GM13977 (cell line): ENCODE measurements at regions not wholly inside any gene's neighbourhood (a gene's known extent, or its start where the extent isn't known, plus 50 kb on each side); places are given as distances from the start of the nearest gene placed in this dataset.
A peak's percentile ranks its signal among the peaks of the same experiment; 100 is the strongest.
"Not testable (repeated sequence)": the region's sequence is repeated elsewhere in the genome, so short reads cannot be mapped to it uniquely, and the experiment has no call there.

ENCODE experiments used
- DNase-seq: peaks from one replicate; pipeline ENCODE4 v3.0.0; 2012; ENCODE audit warnings: low spot score
- in situ Hi-C: fragments of 300-500 bp; cut with MboI; formaldehyde crosslinking; loops from one replicate; pipeline ENCODE4 v1.12.0; 2022; ENCODE audit warnings: low sequenced_read_pairs, low pct_unique_long_range_greater_than_20kb, mixed read lengths, inconsistent platforms; ENCODE audit not compliant: unreplicated experiment

DNA sequence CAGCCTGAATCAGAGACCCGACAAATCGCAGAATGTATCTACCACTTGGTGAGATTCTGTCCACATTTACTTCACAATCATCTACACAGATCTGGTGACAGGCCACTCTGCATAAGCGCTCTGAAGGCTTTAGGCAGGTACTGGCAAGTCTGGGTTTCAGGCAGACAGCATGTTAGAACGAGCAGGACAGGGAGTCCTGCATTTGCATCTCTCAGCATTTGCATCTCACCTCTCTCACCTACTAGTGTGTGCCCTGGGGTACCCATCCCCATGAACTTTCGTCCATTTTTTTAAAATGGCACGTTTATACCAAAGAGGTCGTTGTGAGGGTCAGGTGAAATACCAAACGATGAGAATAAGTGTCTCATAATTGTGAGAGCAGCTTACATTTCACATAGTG, 108.2 kb downstream of the SPATA31A1 start:
- DNase-seq, in situ Hi-C loops: not testable (repeated sequence)

DNA sequence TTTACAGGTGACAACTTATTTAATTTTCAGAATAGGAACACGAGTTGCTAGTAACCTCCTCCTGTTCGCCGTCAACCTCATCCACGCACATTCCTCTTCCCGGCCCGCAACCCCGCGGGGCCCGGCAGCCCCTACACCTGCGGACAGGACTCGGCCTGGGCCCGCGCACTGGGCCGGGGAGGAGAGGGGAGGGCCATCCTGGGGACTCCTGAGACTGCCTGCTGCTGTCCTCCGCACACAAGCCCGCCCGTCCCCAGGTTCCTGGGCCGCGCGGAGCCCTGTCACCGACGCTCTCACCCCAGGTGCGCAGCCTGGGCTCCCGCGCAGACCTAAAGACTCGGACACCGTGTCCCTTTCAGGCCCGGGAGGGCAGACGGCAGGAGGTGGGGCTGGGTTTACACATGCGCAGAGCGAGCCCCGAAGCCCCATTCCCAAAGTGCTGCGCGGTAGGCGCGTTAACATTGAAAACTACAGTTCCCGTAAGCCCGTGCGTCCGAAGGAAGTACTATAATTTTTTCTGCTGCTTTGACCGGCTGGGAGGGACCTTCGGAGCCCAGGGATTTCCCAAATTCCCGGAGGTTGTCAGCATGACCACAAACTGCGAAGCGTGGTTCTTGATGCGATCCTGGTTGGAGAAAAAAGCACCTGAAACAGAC, 108.8 kb downstream of the SPATA31A1 start:
- DNase-seq, in situ Hi-C loops: not testable (repeated sequence)

DNA sequence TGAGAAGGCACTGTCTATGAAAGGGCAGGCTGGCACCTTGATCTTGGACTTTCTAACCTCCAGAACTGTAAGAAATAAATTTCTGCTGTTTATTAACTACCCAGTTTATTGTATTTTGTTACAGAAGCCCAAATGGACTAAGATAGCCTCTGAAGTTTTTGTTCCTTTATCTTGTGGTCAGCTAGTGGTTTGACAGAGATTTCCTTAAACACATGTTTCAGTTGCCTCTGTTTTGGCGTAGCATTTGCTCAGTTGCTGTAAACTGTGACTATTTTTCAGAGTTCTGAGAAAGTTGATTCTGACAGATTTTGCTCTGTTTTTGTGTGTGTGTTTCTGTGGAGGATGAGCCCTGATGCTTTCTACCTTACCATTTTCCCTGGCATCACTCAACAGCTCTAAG, 119.0 kb downstream of the SPATA31A1 start:
- in situ Hi-C loops, DNase-seq: not testable (repeated sequence)

DNA sequence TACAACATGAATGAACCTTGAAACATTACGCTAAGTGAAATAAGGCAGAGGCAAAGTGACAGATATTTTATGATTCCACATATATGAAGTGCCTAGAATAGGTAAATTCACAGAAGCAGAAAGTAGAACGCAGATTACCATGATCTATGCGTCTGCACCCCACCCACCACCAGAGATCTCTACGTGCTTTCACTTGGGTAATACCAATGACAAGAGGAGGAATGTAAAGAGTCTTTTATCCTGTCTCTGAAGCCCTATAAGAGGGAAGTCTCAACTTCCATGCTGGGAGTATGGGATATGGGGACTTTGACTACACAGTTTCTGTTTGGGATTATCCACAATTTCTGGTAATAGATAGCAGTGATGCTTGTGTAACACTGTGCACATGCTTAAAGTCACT, 127.6 kb downstream of the SPATA31A1 start:
- in situ Hi-C loops: not testable (repeated sequence)

DNA sequence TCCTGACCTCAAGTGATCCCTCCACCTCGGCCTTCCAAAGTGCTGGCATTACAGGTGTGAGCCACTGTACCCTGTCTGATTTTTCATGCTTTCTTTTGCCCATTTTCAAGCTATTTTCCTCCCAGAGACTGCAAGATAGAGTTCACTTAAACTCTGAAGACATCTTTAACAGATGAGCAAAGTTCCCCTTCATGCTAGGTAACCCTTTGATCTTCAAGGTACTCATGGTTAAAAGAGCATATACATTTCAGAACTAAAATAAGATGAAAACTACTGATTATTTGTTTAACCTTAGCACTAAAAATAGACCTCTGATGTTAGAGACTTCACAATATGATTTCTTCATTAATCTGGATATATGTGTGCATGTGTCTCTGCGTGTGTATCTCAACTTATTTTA, 128.4 kb downstream of the SPATA31A1 start:
- peak; percentile 3 for DNase-seq
- in situ Hi-C loops: not testable (repeated sequence)

More for the DNA sequence above, 127.6 kb downstream of the SPATA31A1 start:
- DNase-seq: not testable (repeated sequence)

DNA sequence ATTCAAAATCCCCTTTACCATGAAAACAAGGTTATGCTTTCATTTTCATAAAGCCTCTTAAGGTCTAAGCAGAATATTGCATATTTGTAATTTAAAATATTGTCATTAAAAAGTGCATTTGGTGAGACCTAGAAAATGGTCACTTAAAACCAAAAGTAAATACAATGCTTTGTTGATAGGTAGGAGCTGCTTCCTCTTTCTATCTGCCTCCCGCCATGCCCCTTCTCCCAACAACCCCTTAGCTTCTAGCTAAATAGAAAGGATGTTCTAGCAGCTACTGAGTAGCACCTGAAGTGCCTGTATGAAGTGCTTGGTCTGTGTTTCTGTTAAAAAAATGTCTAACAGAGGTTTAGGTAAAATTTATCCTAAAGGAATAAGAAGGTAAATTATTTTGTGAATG, 128.8 kb downstream of the SPATA31A1 start:
- DNase-seq, in situ Hi-C loops: not testable (repeated sequence)

DNA sequence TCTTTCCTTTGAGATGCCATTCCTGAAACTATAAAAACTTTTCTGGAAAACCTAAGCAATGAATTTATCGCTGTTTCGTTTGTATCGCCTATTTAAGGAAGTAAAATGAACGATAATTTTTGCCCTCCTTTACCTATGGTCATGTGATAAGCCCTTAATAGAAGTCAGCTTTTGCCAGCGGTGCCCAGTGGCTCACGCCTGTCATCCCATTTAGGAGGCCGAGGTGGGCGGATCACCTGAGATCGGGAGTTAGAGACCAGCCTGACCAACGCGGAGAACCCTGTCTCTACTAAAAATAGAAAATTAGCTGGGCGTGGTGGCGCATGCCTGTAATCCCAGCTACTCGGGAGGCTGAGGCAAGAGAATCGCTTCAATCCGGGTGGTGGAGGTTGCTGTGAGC, 132.0 kb downstream of the SPATA31A1 start:
- DNase-seq, in situ Hi-C loops: not testable (repeated sequence)

DNA sequence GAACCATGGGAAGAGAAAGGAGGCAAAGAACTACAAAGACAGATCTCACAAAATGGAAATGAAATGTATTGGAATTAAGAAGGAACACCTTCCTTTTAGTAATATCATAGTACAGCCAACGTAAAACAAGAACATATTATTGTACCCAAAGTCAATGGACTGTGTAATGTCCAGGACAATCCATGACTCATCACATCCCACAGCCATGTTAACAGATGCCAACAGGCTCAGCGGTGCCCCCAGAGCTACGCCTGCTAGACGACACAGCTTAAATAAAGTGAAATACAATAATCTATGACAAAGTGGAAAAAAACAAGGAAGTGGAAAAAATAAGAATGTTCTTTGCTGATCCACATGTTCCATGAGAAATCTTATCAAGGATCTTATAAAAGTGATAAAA, 140.8 kb downstream of the SPATA31A1 start:
- in situ Hi-C loops, DNase-seq: not testable (repeated sequence)

DNA sequence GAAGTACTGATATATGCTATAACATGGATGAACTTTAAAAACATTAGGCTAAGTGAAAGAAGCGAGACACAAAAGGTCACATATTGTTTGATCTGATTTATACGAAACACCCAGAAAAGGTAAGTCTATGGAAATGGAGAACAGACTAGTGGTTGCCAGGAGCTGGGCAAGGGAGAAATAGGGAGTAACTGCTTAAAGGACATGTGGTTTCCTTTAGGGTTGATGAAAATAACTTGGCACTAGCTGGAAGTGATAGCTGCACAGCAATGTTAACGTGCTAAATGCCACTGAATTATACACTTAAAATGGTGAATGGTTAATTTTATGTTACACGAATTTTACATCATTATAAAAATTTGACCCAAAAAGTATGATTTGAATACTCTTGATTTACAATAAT, 147.7 kb downstream of the SPATA31A1 start:
- in situ Hi-C loops, DNase-seq: not testable (repeated sequence)

DNA sequence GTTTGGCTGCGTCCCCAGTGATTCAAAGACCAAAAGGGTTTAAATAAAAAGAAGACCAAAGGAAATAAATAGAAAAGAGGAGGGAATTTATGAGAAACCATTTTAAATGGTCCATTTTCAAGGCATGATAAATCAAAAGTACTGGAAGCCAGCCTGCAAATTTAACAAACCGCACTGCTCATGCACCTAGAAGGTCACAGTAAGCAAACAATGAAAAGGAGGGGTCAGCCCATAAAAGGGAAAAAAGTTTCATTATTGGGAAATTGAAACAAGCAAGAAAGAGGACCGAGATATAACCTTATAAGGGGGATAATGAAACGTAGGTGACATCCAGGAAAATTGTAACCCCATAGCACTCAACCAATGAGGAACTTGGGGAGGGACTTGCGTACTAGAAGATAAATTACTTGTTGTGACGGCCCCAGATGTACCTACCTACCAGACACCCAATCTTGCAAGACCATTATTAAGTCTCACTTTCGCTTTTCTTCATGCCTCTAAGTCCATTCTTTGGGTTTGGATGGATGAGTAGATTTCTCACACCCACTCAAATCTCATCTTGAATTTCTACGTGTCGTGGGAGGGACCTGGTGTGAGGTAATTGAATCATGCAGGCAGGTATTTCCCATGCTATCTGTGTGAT, 172.0 kb downstream of the SPATA31A1 start:
- DNase-seq, in situ Hi-C loops: not testable (repeated sequence)

DNA sequence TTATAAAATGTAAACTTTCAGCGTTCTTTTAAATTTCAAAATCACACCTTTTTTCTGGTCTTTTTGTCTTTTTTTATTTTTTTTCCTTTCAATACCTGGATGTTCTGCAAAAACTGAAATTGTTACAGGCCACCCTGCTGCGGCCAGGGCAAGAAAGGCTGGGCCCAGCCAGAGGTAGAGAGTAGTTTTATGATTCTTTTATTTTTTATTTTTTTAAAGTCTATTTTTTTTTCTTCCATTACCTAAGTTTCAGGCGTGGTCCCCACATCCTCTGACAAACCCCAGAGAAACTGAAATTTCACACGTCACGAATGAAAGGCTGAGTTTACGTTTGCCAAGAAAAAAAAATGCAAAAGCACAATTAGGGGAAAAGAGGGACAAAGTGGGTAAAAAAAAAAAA, 177.1 kb downstream of the SPATA31A1 start:
- in situ Hi-C loops, DNase-seq: not testable (repeated sequence)

DNA sequence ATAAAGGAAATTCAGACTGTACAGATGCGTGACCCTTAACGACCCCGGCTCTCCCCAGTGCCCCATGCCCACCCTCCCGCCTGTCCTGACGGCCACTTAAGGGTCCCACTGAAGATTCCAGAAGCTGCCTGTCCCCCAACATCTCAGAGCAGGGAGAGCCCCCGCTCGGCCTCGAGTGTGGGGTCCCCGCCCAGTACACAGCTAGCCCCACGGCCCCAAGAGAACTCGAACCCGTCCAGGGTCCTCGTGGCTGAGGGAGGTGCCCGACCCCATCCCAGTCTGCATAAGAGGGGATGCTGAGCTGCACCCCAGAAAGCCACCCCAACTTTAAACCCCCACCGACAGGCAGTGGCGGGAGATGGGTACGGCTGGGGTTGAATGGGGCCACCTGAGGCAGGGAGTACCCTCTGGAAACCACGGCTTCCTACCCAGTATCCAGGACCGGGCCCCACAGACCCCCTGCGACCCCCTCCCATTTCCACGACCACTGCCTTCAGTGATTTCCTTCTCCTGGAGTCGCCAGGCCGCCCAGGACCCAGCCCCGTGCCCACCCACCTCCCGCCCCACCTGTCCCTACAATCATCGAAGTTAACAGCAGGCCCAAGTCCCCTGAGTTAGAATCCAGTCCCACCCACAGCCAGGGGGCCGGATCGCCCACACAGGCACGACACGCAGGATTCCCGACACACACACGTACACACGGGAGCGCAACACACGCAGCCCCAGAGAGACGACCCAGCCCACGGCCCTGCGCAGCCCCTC, 177.7 kb downstream of the SPATA31A1 start:
- DNase-seq, in situ Hi-C loops: not testable (repeated sequence)

DNA sequence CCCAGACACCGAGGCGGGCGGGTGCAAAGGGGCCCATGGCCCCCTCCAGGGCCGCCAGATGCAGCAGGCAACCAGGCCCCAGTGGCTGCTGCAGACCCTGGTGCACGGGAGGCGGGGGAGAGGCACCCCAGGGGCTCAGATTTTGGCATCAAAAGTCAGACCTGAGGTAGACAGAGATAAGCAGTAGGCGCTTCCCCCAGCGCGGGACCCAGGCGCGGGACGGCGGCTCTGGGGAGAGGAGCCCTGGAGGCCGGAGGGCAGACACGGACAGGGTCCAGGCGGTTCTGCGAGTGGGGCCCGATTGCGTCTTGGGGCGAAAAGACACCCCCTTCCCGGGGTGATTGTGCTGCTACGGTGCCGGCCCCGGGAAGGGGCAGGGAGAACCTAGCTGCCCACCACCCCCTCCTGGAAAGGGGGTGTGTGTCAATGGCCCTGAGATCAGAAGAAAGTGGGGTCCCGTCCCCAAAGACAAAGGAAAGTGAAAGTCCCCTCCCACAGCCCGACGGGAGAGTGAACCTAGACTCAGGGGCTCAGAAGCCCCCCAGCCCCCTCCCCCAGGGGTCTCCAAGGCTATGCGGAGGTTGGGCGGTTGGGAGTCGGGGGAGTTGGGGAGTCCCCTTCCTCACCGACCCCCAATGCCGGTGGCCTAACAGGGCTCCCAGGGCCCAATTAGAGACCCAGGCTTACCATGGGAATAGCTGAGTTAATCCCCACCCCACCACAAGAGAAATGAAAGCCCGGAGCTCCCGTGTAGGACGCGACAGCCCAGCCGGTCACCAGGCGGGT, 178.5 kb downstream of the SPATA31A1 start:
- DNase-seq, in situ Hi-C loops: not testable (repeated sequence)

DNA sequence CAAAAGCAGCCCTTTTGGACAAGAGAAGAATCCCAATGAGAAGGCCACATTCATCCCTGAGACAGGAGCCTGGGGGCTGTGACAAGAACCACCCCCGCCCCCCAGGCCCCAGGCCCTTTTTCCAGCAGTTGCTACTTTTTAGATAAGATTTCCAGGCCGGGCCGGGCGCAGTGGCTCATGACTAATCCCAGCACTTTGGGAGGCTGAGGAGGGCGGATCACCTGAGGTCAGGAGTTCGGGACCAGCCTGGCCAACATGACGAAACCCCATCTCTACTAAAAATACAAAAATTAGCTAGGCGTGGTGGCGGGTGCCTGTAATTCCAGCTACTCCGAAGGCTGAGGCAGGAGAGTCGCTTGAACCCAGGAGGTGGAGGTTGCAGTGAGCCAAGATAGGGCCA, 179.4 kb downstream of the SPATA31A1 start:
- DNase-seq, in situ Hi-C loops: not testable (repeated sequence)

DNA sequence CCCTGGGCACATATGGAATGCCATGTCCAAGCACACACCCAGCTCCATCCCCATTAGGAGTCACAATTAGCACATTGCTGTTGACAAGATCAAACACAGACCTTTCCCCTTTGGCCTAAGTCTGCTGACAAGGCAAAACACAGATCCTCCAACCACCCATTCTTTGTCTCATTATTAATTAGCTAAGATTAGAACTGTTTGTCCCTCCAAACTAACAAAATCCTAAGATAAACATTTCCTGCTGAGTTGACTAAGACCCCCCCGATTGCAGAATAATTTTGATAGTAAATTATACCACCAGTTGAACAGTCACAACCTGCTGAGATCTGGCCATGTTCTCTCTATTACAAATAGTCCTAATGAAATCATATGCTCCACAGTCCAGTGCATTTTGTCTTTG, 186.7 kb downstream of the SPATA31A1 start:
- DNase-seq, in situ Hi-C loops: not testable (repeated sequence)

DNA sequence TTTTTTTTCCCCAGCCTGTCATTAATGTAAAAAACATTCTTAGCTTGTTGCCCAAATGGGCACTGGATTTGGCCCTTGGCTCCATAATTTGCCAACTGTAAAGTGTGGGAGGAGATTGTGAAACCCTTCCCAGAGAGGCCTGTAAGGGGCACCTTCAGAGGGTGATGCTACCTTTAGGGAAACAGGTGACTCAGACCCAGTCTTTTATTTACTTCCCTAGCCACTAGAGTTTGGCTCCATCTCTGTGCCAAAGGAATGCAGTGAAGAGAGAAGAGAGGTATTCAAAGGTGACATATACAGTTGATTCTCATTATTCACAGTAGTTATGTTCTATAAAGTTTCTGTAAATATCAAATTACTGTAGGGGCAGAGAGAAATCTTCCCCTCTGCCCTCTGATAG, 189.6 kb downstream of the SPATA31A1 start:
- DNase-seq, in situ Hi-C loops: not testable (repeated sequence)

DNA sequence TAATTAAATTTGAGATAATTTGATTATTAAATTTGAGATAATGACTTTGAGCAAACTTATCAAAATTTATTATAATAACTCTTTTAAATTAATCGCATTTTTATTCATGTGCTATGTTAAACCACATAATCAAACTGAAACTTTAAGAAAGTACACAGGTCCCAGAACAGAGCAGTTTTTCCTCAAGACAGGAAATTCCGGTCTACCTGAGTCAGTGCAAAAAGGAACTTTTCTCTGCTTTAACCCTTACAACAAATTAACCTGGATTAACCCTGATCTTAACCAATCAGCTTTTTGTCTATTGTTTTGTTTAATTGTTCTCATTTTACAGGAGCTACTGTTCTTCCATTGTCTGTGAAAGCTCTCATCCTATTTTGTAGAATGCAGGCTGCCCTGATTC, 195.1 kb downstream of the SPATA31A1 start:
- in situ Hi-C loops: not testable (repeated sequence)

DNA sequence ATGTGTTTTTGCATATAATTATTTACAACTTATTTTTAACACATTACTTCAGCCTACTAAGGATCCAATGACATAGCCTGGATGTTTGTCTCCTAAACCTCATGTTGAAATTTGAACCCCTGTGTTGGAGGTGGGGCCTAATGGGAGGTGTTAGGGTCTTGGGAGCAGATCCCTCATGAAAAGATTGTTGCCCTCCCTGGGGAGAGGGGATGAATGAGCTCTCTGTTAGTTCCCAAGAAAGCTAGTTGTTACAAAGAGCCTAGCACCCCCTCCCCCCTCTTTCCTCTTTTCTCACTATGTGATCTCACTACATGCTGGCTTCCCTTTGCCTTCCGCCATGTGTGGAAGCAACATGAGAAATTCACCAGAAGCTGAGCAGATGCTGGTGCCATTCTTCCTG, 196.1 kb downstream of the SPATA31A1 start:
- in situ Hi-C loops, DNase-seq: not testable (repeated sequence)

More for the DNA sequence above, 195.1 kb downstream of the SPATA31A1 start:
- not testable (repeated sequence) for DNase-seq
